Ovary (tissue), 3 donors: ENCODE measurements at regions not wholly inside any gene's neighbourhood (a gene's known extent, or its start where the extent isn't known, plus 50 kb on each side); places are given as distances from the start of the nearest gene placed in this dataset.

Experiments used
- POLR2A ChIP-seq: fragments of 450-650 bp; IDR thresholded peaks from one replicate; pipeline ENCODE4 v1.6.1; 2017; ENCODE audit warnings: antibody characterized with exemption, mild to moderate bottlenecking, moderate library complexity
- TF ChIP-seq, protein P1 (sequence below), 3 donors: fragments of 450-650 bp in 2 of 3; fragments of 200-600 bp in 1 of 3; IDR thresholded peaks; one replicate each; pipeline versions ENCODE4 v1.5.1 to v1.8.0; 2016 to 2022; ENCODE audit warnings: antibody characterized with exemption in 3 of 3, mild to moderate bottlenecking in 1 of 3
- donor health status: DM: no; HTN: no; CAD: no.

- TF ChIP-seq, protein P1, sequence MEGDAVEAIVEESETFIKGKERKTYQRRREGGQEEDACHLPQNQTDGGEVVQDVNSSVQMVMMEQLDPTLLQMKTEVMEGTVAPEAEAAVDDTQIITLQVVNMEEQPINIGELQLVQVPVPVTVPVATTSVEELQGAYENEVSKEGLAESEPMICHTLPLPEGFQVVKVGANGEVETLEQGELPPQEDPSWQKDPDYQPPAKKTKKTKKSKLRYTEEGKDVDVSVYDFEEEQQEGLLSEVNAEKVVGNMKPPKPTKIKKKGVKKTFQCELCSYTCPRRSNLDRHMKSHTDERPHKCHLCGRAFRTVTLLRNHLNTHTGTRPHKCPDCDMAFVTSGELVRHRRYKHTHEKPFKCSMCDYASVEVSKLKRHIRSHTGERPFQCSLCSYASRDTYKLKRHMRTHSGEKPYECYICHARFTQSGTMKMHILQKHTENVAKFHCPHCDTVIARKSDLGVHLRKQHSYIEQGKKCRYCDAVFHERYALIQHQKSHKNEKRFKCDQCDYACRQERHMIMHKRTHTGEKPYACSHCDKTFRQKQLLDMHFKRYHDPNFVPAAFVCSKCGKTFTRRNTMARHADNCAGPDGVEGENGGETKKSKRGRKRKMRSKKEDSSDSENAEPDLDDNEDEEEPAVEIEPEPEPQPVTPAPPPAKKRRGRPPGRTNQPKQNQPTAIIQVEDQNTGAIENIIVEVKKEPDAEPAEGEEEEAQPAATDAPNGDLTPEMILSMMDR (IDR thresholded peaks at IDR 0.05) = no peak
- no peak for TF ChIP-seq POLR2A
Observed at GRCh38 chr12:89891933-89892332, 183.3 kb upstream of the ATP2B1 start.
